A549 (cell line): ENCODE measurements at regions not wholly inside any gene's neighbourhood (a gene's known extent, or its start where the extent isn't known, plus 50 kb on each side); places are given as distances from the start of the nearest gene placed in this dataset.

Source experiments
- BHLHE40 ChIP-seq: IDR thresholded peaks from 2 replicates; pipeline ENCODE4 v1.6.1; 2012; ENCODE audit warnings: low read depth, low read length, inconsistent platforms
- CHD2 ChIP-seq: fragments of 150-350 bp; IDR thresholded peaks from 2 replicates; pipeline ENCODE4 v1.6.1; 2014; ENCODE audit warnings: low read length; ENCODE audit not compliant: partially characterized antibody
- CTCF ChIP-seq: fragments of >200 bp; sonication (Bioruptor Twin); formaldehyde crosslinking; IDR thresholded peaks from 3 replicates; pipeline ENCODE4 v1.5.1; 2016
- FOSB ChIP-seq: fragments of 250-450 bp; sonication (Bioruptor Pico); IDR thresholded peaks from 2 replicates; pipeline ENCODE4 v1.5.0; 2020; ENCODE audit warnings: mild to moderate bottlenecking, moderate library complexity
- FOSL2 ChIP-seq, 2 experiments: fragments of 450-650 bp in 1 of 2; fragments of >200 bp in 1 of 2; sonication (Bioruptor Twin) in 1 of 2; formaldehyde crosslinking; IDR thresholded peaks; 2 replicates each; pipeline versions ENCODE4 v1.5.0 to v1.6.1; 2016 to 2020; ENCODE audit warnings: mild to moderate bottlenecking in 1 of 2, moderate library complexity in 1 of 2
- HDAC2 ChIP-seq: fragments of 200-600 bp; sonication (generic); IDR thresholded peaks from 2 replicates; pipeline ENCODE4 v1.6.1; 2016
- JUNB ChIP-seq: fragments of >200 bp; sonication (Bioruptor Twin); formaldehyde crosslinking; IDR thresholded peaks from 2 replicates; pipeline ENCODE4 v1.6.1; 2016
- NR3C1 ChIP-seq: fragments of >200 bp; sonication (Bioruptor Twin); formaldehyde crosslinking; IDR thresholded peaks from 3 replicates; pipeline ENCODE4 v1.6.1; 2017
- POLR2A ChIP-seq: IDR thresholded peaks from 2 replicates; pipeline ENCODE4 v1.6.1; 2012; ENCODE audit warnings: mild to moderate bottlenecking, low read length
- SMC3 ChIP-seq: fragments of >200 bp; sonication (Bioruptor Twin); formaldehyde crosslinking; IDR thresholded peaks from 3 replicates; pipeline ENCODE4 v1.6.1; 2018; ENCODE audit warnings: inconsistent platforms
- TP53 ChIP-seq: fragments of 250-450 bp; sonication (Bioruptor Pico); IDR thresholded peaks from 2 replicates; pipeline ENCODE4 v1.5.0; 2021; ENCODE audit warnings: mild to moderate bottlenecking, moderate library complexity

- TF ChIP-seq CHD2 (no peak), CTCF (no peak), HDAC2 (no peak), NR3C1 (no peak), TP53 (CRISPR knock-in tag) (no peak), FOSL2 (IDR thresholded peaks at IDR 0.05) (no peak), FOSL2 (CRISPR knock-in tag; IDR thresholded peaks at IDR 0.05) (no peak), JUNB (no peak), SMC3 (no peak), BHLHE40 (no peak), POLR2A (no peak), FOSB (CRISPR knock-in tag) (no peak)
Measured at GRCh38 chr14:95814363-95815225, 62.0 kb upstream of the TUNAR start.
